GM12864 (cell line): ENCODE measurements at regions not wholly inside any gene's neighbourhood (a gene's known extent, or its start where the extent isn't known, plus 50 kb on each side); places are given as distances from the start of the nearest gene placed in this dataset.

ENCODE experiments used
- DNase-seq: peaks from one replicate; pipeline ENCODE4 v3.0.0-alpha.2; 2011; ENCODE audit warnings: low read depth
- H3K4me3 ChIP-seq: 2 replicates; pipeline ENCODE4 v1.5.1; 2011; ENCODE audit warnings: mild to moderate bottlenecking, low read depth, low read length, control low read depth
- CTCF ChIP-seq: IDR thresholded peaks from 2 replicates; pipeline ENCODE4 v1.5.1; 2011; ENCODE audit warnings: low read depth, mild to moderate bottlenecking, moderate library complexity, low read length, control low read depth, inconsistent platforms; ENCODE audit errors: missing control alignments

- no peak for DNase-seq
- no peak overlapping the region for H3K4me3 ChIP-seq
- no peak for TF ChIP-seq CTCF
These were observed 161.5 kb downstream of the PRDM13 start for GRCh38 chr6:99768166-99768565.

DNA sequence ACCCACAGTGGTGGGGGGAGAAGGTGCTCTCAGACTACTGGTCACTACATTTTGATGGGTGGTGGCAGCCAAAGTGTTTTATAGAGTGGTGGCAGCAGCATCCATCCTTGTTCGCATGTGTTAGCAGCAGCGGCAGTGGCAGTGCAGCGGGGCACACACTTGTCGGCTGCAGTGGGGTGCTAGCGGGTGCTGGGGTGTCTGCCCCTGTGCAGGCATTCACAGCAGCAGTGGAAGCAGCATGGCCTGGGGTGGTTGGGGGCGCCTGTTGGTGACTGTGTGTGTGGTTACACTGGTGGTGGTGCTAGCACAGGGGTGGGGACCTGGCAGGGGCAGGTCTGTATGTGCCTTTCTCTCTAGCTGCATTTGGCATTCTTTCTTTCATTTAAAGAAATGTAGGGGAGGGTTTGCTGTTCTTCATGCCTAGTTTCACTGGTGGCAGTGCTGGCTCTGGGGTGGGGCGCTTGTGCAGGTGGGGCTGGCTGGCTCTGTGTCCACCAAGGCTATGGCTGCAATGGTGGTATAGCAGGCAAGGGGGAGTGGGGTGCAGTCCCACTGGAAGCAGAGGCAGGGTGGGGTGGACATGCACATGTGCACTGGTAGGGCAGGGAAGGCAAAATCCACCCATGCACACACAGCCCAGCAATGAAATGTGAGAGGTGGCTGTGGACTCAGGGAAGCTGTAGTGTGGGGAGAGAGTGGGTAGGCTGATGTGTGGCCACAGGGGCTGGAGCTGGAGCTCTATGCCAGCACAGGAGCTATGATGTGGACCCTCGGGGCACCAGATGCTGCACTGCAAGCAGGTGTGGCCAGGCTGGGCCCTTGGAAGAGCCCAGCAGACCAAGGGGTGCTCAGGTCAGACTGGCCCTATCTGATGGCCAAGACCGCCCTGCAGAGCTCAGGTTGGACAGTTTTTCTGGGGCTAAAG, 173.3 kb downstream of the PRDM13 start:
- TF ChIP-seq CTCF, result no peak
- DNase-seq, result no peak

DNA sequence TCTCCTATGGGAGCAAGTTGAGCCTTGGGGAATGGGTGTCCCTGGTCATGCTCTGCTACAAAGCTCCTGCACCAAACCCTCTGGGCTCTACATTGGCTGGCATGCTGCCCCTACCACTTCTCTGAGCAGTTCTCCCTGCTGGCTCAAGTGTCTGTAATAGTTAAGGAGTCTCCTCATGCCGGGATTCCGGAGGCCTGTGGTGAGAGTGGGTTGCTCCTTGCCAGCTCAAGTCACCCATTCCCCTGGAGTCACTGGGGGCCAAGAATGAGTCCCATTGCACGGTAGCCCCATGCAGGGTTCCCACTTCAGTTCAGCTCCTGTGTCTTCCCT, 173.9 kb downstream of the PRDM13 start:
- DNase-seq, result no peak
- TF ChIP-seq CTCF, result no peak
- no peak overlapping the region for H3K4me3 ChIP-seq

More for the DNA sequence above, 173.3 kb downstream of the PRDM13 start:
- no peak overlapping the region for H3K4me3 ChIP-seq

- DNase-seq, result no peak
- H3K4me3 ChIP-seq, result no peak overlapping the region
- no peak for TF ChIP-seq CTCF
These were observed 183.1 kb downstream of the PRDM13 start for GRCh38 chr6:99789767-99790166.

DNA sequence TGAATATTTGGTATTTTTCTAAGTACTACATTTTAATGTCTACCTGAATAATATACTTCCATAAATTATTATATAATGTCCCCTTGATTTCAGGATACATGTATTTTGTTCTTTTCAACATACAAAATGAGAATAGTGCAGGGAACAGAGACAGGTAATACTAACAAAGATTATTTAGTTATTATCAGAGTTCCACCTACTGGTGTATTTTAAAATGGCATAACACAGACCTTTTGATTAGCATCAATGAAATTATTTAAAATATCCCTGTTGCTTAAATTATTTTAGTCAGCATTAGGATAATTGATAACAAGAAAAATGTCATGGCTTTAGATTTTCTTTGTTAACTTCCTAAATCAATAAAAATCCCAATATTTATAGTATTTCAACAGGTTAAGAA, 184.0 kb downstream of the PRDM13 start:
- no peak overlapping the region for H3K4me3 ChIP-seq
- no peak for DNase-seq
- TF ChIP-seq CTCF, result no peak

DNA sequence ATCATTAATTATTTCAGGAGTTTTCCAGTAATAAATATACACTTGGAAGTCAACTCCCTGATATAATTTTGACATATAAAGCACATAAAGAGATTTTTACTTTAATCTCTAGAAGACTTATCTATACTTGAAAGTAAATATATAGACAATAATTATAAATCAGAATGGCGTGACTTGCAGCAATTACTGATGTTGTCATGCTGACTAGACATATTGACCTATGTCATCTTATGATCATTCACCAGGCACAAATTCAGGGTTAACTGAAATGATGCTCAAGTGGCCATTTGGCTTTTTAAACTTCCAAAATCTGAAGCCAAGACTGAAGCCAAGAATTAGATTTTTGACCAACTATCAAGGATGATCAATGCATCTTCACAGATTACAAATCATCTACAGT, 192.2 kb downstream of the MCHR2 start:
- no peak overlapping the region for H3K4me3 ChIP-seq
- no peak for DNase-seq
- TF ChIP-seq CTCF, result no peak
